Small intestine (tissue), 7 donors: ENCODE measurements at regions not wholly inside any gene's neighbourhood (a gene's known extent, or its start where the extent isn't known, plus 50 kb on each side); places are given as distances from the start of the nearest gene placed in this dataset.
A peak's percentile ranks its signal among the peaks of the same experiment; 100 is the strongest.
"Not testable (repeated sequence)": the region's sequence is repeated elsewhere in the genome, so short reads cannot be mapped to it uniquely, and the experiment has no call there.

Experiments
- DNase-seq, 2 donors: peaks; one replicate each; pipeline versions ENCODE4 v3.0.0 to v3.0.0-alpha.2; 2013
- FAIRE-seq: peaks from 2 replicates; lab custom pipeline; 2012; peaks lifted over from hg19 to GRCh38; lab: Jason Lieb, UNC
- H3K27ac ChIP-seq, 3 donors: one replicate each; pipeline ENCODE4 v1.5.1; 2013; ENCODE audit warnings: low read length in 2 of 3, mild to moderate bottlenecking in 2 of 3, control low read depth in 1 of 3, inconsistent platforms in 1 of 3, low read depth in 1 of 3, moderate library complexity in 1 of 3
- H3K27me3 ChIP-seq, 3 donors: one replicate each; pipeline ENCODE4 v1.6.1; 2013; ENCODE audit warnings: low read length in 3 of 3, inconsistent platforms in 1 of 3; ENCODE audit not compliant: control insufficient read depth in 3 of 3, insufficient read depth in 3 of 3
- H3K36me3 ChIP-seq, 3 donors: one replicate each; pipeline ENCODE4 v1.6.1; 2013; ENCODE audit warnings: low read length in 3 of 3, inconsistent platforms in 1 of 3, low read depth in 1 of 3, mild to moderate bottlenecking in 1 of 3, moderate library complexity in 1 of 3; ENCODE audit not compliant: control insufficient read depth in 3 of 3, insufficient read depth in 2 of 3
- H3K4me1 ChIP-seq, 3 donors: one replicate each; pipeline ENCODE4 v1.6.1; 2013; ENCODE audit warnings: low read length in 2 of 3, inconsistent platforms in 1 of 3, low read depth in 1 of 3, mild to moderate bottlenecking in 1 of 3, moderate library complexity in 1 of 3; ENCODE audit not compliant: control insufficient read depth in 3 of 3, insufficient read depth in 2 of 3
- H3K4me3 ChIP-seq, 3 donors: one replicate each; pipeline ENCODE4 v1.5.1; 2013; ENCODE audit warnings: low read length in 3 of 3, control low read depth in 1 of 3, inconsistent platforms in 1 of 3, low read depth in 1 of 3, mild to moderate bottlenecking in 1 of 3, moderate library complexity in 1 of 3
- H3K9me3 ChIP-seq, 2 donors: one replicate each; pipeline ENCODE4 v1.6.1; 2013; ENCODE audit warnings: low read depth in 1 of 2, low read length in 1 of 2; ENCODE audit not compliant: control insufficient read depth in 2 of 2, insufficient read depth in 1 of 2
- WGBS, 3 donors: extraction: QIAGEN DNeasy Blood & Tissue Kit; methylation state at CpG; one replicate each; pipeline ENCODE4 v1.1.7; 2013; 5-methylcytosine and 5-hydroxymethylcytosine counted together
- donor health status: healthy with polysubstance abuse.
- donor health status: control.
- donor health status: control.
- donor health status: Bipolar disorder and iron deficiency.
- donor health status: healthy.

DNA sequence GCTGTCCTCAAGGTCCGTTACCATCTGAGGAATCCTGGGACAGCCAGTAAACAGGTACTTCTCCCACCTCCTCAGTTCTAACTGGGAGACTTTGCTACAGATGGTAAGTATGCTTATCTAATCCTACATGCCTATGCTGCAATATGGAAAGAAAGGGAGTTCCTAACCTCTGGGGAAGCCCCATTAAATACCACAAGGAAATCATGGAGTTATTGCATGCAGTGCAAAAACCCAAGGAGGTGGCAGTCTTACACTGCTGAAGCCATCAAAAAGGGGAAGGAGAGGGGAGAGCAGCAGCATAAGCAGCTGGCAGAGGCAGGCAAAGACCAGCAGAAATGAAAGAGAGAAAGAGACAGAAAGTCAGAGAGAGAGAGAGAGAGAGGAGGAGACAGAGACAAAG lies 327.1 kb downstream of the SRGAP2C start:
- H3K27me3 ChIP-seq, H3K4me3 ChIP-seq, H3K9me3 ChIP-seq, H3K27ac ChIP-seq, H3K4me1 ChIP-seq, H3K36me3 ChIP-seq, FAIRE-seq, DNase-seq: not testable (repeated sequence)
- 74 to 80% (median 76%) methylated on average over 1 of the region's 1 CpG for WGBS, 3 donors

GRCh38 chr1:121515235-121515634 lies 330.5 kb downstream of the SRGAP2C start:
- Histone ChIP-seq H3K36me3 (no peaks in the 10 kb centered on the region), H3K27me3 (peaks cover 0 to 4% (median 0%) of the 10 kb centered on the region in 3 donors), H3K27ac (no peak overlapping the region), H3K4me3 (no peak overlapping the region), H3K9me3 (peaks cover 0 to 3% of the 10 kb centered on the region in 2 donors), H3K4me1 (peaks cover 0 to 2% (median 0%) of the 10 kb centered on the region in 3 donors)
- FAIRE-seq: no peak
- DNase-seq: no peak
- WGBS, 3 donors: 88 to 100% (median 96%) methylated on average over 2 of the region's 2 CpGs

- WGBS, 3 donors: 64 to 85% (median 69%) methylated on average over 8 of the region's 8 CpGs
- H3K27me3 ChIP-seq: peaks cover 0 to 4% (median 0%) of the 10 kb centered on the region in 3 donors
- peaks cover 0 to 2% (median 0%) of the 10 kb centered on the region in 3 donors for H3K4me1 ChIP-seq
- no peak for FAIRE-seq
- peaks cover 0 to 3% of the 10 kb centered on the region in 2 donors for H3K9me3 ChIP-seq
- peak in 1 of 2 donors; percentile 37 for DNase-seq
- H3K27ac ChIP-seq: no peak overlapping the region
- no peak overlapping the region for H3K4me3 ChIP-seq
- no peaks in the 10 kb centered on the region for H3K36me3 ChIP-seq
Observed at GRCh38 chr1:121516234-121516967, 331.6 kb downstream of the SRGAP2C start.

- peaks cover 0 to 4% (median 0%) of the 10 kb centered on the region in 3 donors for H3K27me3 ChIP-seq
- 84 to 90% (median 87%) methylated on average over 9 of the region's 9 CpGs for WGBS, 3 donors
- no peak overlapping the region for H3K27ac ChIP-seq
- peaks cover 0 to 2% (median 0%) of the 10 kb centered on the region in 3 donors for H3K4me1 ChIP-seq
- DNase-seq (no peak), FAIRE-seq (no peak)
- H3K4me3 ChIP-seq: no peak overlapping the region
- peaks cover 0 to 3% of the 10 kb centered on the region in 2 donors for H3K9me3 ChIP-seq
- H3K36me3 ChIP-seq: no peaks in the 10 kb centered on the region
Observed at GRCh38 chr1:121517586-121518230, 332.9 kb downstream of the SRGAP2C start.

DNA sequence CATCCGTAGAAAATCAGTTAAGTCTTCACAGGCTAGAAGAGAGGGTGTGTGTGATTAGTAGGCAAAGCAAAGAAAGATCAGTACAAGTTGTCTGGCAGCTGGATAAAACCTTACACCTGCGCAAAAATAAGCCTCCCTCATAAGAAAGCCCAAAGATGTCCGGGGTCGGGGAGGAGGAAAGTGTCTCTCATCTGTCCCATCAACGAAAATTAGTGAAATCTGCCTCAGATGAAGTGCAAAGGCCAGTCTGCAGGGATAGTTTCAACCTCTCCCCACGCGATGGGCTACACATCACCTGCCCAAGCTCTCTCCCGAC lies 333.9 kb downstream of the SRGAP2C start:
- Histone ChIP-seq H3K36me3 (no peaks in the 10 kb centered on the region), H3K27ac (peak overlapping the region in 1 of 3 donors; percentile 90), H3K4me3 (peak overlapping the region; percentile 37 to 77 (median 50)), H3K9me3 (no peaks in the 10 kb centered on the region), H3K4me1 (peaks cover 0 to 2% (median 0%) of the 10 kb centered on the region in 3 donors), H3K27me3 (peaks cover 0 to 4% (median 0%) of the 10 kb centered on the region in 3 donors)
- FAIRE-seq: no peak
- no peak for DNase-seq
- WGBS, 3 donors: 1 to 13% (median 3%) methylated on average over 8 of the region's 8 CpGs

- Histone ChIP-seq H3K27me3 (peaks cover 0 to 4% (median 0%) of the 10 kb centered on the region in 3 donors), H3K4me3 (peak overlapping the region; percentile 37 to 77 (median 50)), H3K36me3 (no peaks in the 10 kb centered on the region), H3K27ac (peak overlapping the region in 2 of 3 donors; percentile 74 to 90), H3K9me3 (no peaks in the 10 kb centered on the region), H3K4me1 (peaks cover 0 to 2% (median 0%) of the 10 kb centered on the region in 3 donors)
- FAIRE-seq (no peak), DNase-seq (peak; percentile 71 to 81)
- WGBS, 3 donors: 0 to 1% (median 1%) methylated on average over 43 to 75 of the region's 75 CpGs
Observed at GRCh38 chr1:121519042-121519755, 334.4 kb downstream of the SRGAP2C start.

- not testable (repeated sequence) for FAIRE-seq, H3K36me3 ChIP-seq, H3K27me3 ChIP-seq, H3K4me1 ChIP-seq, DNase-seq, H3K9me3 ChIP-seq
- 57 to 72% (median 65%) methylated on average over 19 of the region's 19 CpGs for WGBS, 3 donors
- peak overlapping the region; percentile 1 to 77 (median 50) for H3K4me3 ChIP-seq
- peak overlapping the region in 2 of 3 donors; percentile 74 to 90 for H3K27ac ChIP-seq
Observed at GRCh38 chr1:121519756-121520286, 335.0 kb downstream of the SRGAP2C start.
